GM21360 (cell line): ENCODE measurements at regions not wholly inside any gene's neighbourhood (a gene's known extent, or its start where the extent isn't known, plus 50 kb on each side); places are given as distances from the start of the nearest gene placed in this dataset.
A peak's percentile ranks its signal among the peaks of the same experiment; 100 is the strongest.

Source experiments
- ATAC-seq: cut with Tn5 transposase; IDR thresholded peaks from one replicate; pipeline ENCODE4 v1.9.1; 2021; ENCODE audit warnings: mild to moderate bottlenecking, moderate library complexity; ENCODE audit not compliant: unreplicated experiment

DNA sequence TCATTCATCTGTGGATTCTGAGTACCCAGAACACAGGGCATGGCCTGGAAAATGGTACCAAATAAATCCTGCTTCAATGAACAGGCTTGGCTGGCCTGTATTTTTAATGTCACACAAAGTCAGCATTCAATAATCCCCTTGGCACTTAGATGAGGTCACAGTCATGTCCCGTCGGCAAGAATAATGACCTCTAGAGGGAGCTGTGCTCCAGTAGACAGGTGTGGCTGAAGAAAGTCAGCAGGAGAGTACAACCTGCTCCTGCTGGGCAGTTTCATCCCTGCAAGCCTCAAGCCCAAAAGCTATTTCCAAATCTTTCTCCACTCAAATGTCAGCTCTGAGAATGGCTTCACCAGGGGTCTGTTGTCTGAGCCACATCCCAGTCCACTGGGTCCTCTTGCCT is 404.0 kb upstream of the F9 start:
- peak; percentile 84 for ATAC-seq

- ATAC-seq: no peak
These were observed 404.6 kb upstream of the F9 start for GRCh38 chrX:139125916-139126315.

- no peak for ATAC-seq
These were observed 408.8 kb upstream of the F9 start for GRCh38 chrX:139121616-139122286.

GRCh38 chrX:139120760-139121159 is 409.2 kb upstream of the FGF13 start:
- ATAC-seq: no peak

GRCh38 chrX:139113708-139114107 is 402.2 kb upstream of the FGF13 start:
- ATAC-seq: no peak

GRCh38 chrX:139112432-139112831 is 400.9 kb upstream of the FGF13 start:
- no peak for ATAC-seq

DNA sequence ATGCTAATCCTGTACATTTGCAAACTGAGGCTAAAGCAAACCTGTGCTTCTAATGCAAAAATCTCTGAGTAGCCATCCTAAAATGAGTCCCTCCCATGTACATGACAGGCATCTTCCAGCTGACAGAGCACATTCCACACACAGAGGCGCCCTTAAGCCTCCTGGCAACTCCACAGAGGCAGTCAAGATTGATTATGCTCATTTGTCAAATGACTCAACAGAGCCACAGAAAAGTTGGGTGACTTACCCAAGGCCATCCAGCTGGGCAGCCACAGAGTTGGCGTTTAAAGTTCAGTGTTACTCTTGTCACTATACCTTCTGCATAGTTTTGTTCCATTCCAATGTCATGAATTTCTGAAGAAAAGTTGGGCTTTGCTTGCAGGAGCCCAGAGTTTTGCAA is 394.6 kb upstream of the FGF13 start:
- ATAC-seq: no peak

GRCh38 chrX:139094671-139095592 is 383.4 kb upstream of the FGF13 start:
- no peak for ATAC-seq

- no peak for ATAC-seq
These were observed 381.7 kb upstream of the FGF13 start for GRCh38 chrX:139093201-139093600.

DNA sequence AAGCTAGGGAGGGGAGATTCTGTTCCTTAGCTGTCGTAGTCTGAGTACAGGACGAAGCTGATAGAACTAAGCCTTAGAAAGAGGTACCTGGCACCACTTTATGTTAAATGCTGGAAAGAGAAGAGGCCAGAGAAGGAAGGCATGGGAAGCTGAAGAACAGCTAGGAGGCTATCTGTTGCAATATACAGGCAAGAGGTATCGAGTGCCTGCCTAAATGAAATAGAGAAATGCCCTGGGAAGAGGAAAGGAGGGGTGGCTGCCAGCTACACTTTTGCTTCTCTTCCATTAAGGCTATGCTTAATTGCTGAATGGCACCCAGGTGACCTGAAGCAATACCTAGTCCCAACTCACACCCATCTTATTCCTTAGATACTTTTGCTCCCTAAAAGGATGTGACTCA is 380.4 kb upstream of the FGF13 start:
- no peak for ATAC-seq

DNA sequence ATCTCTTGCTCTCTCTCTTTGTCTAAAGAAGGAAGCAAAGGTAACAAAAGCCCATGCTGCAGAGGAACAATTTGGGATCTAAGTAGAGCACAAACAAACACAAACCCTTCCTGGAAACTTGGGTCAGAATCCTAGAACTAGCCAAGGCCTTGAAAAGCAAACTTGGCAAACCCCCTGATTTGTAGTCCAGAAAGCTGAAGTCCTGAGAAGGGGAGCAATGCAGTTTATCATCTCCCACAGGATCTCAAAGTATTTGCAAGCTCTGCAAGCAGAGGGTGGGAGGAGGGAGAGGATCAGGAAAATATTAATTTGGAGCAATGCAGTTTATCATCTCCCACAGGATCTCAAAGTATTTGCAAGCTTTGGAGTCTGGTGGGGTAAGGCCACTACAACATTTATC is 379.5 kb upstream of the FGF13 start:
- ATAC-seq: no peak

DNA sequence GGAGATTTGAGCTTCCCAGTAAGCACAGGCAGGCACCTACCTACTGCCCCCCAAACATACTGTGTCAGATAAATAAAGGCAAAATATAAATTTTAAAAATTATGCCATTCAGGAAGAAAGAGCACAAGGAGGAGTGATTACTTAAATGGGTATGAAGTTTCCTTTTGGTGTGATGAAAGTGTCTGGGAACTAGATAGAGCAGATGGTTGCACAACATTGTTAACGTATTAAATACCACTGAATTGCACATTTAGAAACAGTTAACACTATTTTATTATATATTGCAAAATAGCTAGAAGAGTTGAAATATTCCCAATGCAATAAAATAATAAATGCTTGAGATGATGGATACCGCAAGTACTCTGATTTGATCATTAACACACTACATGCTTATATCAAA is 374.7 kb upstream of the FGF13 start:
- no peak for ATAC-seq

DNA sequence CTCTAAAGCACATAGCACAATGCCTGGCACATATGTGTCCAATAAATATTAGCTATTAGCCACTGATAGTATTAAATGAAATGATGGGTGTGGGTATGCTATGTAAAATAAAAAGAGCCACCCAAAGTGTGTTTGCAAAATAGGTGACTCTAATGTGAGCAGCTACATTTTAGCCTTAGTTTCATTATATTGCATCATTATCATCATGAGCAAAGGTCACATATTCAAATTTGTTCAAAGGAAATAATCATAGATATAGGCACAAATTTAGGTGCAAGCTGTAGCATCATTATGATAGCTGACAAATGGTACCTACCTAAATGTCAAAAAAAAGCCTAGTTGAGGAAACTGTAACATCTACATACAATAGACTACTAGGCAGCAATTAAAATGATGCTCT is 373.9 kb upstream of the FGF13 start:
- no peak for ATAC-seq

DNA sequence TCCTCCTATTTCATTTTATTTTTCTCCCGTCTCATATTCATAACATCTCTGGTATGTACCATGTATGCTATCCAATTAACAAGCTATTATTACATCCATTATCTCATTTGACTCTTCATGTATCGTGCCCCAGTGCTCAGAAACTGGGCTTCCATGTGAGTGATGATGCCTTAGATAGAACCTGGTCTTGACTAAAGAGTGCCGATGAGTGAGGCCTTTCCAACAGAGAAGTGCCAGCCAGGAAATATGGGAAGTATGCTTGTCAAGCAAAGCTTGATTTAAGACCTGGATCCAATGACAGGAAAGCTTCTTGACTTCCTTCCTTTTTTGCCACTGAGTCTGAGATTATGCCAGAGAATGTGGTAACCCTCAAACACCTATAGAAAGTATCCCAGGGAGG is 371.7 kb upstream of the FGF13 start:
- ATAC-seq: no peak

GRCh38 chrX:139081965-139082364 is 370.4 kb upstream of the FGF13 start:
- no peak for ATAC-seq

- ATAC-seq: no peak
These were observed 368.3 kb upstream of the FGF13 start for GRCh38 chrX:139079789-139080188.

DNA sequence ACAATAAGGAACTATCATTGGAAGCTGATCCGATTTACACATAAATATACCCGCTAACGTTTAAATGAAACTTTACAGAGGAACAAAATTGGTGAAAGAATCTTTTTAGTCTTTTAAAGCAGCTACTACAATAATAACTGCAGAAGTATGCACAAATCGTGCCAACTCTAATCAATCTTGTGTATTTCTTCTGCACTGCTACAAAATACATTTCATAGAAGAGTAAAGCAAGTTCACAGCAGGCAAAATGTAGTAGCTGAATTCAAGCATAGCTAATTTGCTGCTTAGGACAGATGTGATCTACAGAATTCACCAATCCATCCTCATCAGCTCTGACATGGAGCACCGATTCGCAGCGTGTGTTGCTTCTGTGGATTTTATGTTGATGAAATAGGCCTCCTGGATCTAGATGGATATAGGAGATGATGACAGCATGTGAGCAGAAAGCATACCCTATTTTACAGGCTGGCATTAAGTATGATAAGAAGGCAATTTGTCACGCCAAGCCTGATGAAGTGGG is 367.3 kb upstream of the FGF13 start:
- no peak for ATAC-seq

- ATAC-seq: no peak
These were observed 366.8 kb upstream of the FGF13 start for GRCh38 chrX:139078342-139078741.

DNA sequence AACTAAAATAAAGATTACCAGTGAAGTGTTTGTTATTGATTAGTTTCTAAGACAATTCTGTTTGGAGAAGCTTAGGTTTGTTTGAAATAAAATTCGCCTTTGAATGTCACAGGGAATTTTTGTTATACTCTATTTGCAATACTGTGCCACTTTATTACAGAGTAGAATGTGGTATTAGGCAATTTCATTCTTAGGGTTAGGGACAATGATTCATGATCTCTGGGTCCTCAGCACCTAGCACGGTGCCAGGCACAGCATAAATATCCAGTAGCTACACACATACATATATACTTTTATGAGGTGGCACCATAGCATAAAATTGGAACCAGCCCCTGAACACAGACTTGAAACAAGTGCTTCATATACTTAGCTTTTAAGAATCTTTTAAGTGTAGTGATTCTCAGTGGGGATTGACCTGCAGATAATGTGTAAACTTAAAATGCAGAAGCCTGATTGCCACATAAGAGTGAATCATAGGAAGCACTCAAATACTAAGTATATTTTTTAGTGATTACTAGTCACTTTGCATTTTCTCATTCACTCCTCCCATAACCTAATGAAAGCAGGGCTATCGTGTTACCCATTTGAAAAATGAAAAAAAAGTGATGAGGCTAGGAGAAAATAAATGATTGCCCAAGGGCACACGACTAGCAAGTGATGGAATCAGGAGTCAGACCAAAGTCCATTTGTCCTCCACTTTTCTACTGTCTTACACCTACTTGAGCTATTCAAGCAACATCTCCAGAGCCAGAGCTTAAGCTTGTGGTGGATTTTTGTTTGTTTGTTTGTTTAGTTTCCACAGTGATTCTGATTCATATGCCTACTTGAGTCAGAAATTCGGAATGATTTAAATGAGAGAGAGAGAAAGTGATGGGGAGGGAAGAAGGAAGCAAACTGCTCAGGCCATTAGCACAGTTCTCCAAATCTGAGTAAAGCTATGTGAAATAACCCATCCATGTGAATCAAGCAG is 366.0 kb upstream of the FGF13 start:
- ATAC-seq: no peak

DNA sequence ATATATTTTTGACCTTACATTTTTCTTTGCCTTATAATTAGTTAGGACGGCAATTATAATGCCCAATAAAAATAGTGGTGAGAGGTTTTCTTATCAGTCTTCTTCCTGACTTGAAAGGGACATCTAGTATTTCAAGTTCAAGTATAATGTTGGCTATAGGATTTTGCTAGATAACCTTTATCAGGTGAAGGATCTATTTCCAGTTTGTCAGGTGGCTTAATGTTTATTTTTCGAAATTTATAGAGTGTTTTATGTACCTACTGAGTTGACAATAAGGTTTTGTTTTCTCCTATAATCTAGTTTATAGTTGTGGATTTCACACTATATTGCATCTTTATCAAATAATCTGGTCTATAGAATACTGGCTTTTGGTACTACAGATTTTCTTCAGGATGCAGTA is 351.8 kb upstream of the FGF13 start:
- no peak for ATAC-seq
